Neural cell (in vitro differentiated cells): ENCODE measurements at regions not wholly inside any gene's neighbourhood (a gene's known extent, or its start where the extent isn't known, plus 50 kb on each side); places are given as distances from the start of the nearest gene placed in this dataset.

ENCODE experiments used
- EP300 ChIP-seq: fragments of 450-650 bp; conservative IDR thresholded peaks from 2 replicates; pipeline ENCODE4 v1.6.1; 2014; ENCODE audit warnings: antibody characterized with exemption, mild to moderate bottlenecking, moderate library complexity; ENCODE audit not compliant: poor library complexity, severe bottlenecking
- EZH2 ChIP-seq: fragments of 200-600, 300-800 bp; shearing (Covaris generic), sonication (generic); IDR thresholded peaks from 2 replicates; pipeline ENCODE4 v1.6.1; 2014; ENCODE audit warnings: antibody characterized with exemption, low read length, borderline replicate concordance, mild to moderate bottlenecking; ENCODE audit not compliant: insufficient read depth, poor library complexity, severe bottlenecking
- MXI1 ChIP-seq: fragments of 450-650 bp; conservative IDR thresholded peaks from 2 replicates; pipeline ENCODE4 v1.6.1; 2014; ENCODE audit warnings: antibody characterized with exemption, mild to moderate bottlenecking; ENCODE audit not compliant: poor library complexity, severe bottlenecking
- POLR2AphosphoS5 ChIP-seq: IDR thresholded peaks from 2 replicates; pipeline ENCODE4 v1.6.1; 2012
- RAD21 ChIP-seq: fragments of 450-650 bp; conservative IDR thresholded peaks from 2 replicates; pipeline ENCODE4 v1.6.1; 2014; ENCODE audit warnings: antibody characterized with exemption, mild to moderate bottlenecking, moderate library complexity
- REST ChIP-seq: IDR thresholded peaks from 2 replicates; pipeline ENCODE4 v1.6.1; 2012; ENCODE audit warnings: borderline replicate concordance
- TF ChIP-seq, protein P1 (sequence below): fragments of 450-650 bp; IDR thresholded peaks from 2 replicates; pipeline ENCODE4 v1.5.1; 2014; ENCODE audit warnings: antibody characterized with exemption, mild to moderate bottlenecking, moderate library complexity; ENCODE audit not compliant: poor library complexity, severe bottlenecking

- TF ChIP-seq, protein P1, sequence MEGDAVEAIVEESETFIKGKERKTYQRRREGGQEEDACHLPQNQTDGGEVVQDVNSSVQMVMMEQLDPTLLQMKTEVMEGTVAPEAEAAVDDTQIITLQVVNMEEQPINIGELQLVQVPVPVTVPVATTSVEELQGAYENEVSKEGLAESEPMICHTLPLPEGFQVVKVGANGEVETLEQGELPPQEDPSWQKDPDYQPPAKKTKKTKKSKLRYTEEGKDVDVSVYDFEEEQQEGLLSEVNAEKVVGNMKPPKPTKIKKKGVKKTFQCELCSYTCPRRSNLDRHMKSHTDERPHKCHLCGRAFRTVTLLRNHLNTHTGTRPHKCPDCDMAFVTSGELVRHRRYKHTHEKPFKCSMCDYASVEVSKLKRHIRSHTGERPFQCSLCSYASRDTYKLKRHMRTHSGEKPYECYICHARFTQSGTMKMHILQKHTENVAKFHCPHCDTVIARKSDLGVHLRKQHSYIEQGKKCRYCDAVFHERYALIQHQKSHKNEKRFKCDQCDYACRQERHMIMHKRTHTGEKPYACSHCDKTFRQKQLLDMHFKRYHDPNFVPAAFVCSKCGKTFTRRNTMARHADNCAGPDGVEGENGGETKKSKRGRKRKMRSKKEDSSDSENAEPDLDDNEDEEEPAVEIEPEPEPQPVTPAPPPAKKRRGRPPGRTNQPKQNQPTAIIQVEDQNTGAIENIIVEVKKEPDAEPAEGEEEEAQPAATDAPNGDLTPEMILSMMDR: no peak
- TF ChIP-seq POLR2AphosphoS5 (no peak), EZH2 (no peak), EP300 (no peak), RAD21 (no peak), REST (no peak), MXI1 (no peak)
These were observed 167.2 kb upstream of the ZBED5 start for GRCh38 chr11:11025087-11025486.
